GM23248 (cell line): ENCODE measurements at regions not wholly inside any gene's neighbourhood (a gene's known extent, or its start where the extent isn't known, plus 50 kb on each side); places are given as distances from the start of the nearest gene placed in this dataset.
A peak's percentile ranks its signal among the peaks of the same experiment; 100 is the strongest.

Experiments
- DNase-seq: peaks from one replicate; pipeline ENCODE4 v3.0.0-alpha.2; 2015
- H2AFZ ChIP-seq: fragments of 200-600 bp; sonication (generic); 2 replicates; pipeline ENCODE4 v1.6.1; 2016; ENCODE audit warnings: antibody characterized with exemption
- H3F3A ChIP-seq: fragments of 200-600 bp; sonication (generic); 2 replicates; pipeline ENCODE4 v1.6.1; 2016; ENCODE audit warnings: mild to moderate bottlenecking, antibody characterized with exemption, mixed run types; ENCODE audit not compliant: insufficient read depth
- H3K27ac ChIP-seq: fragments of 200-600 bp; sonication (generic); 2 replicates; pipeline ENCODE4 v1.5.1; 2016; ENCODE audit warnings: mild to moderate bottlenecking
- H3K27me3 ChIP-seq: fragments of 200-600 bp; sonication (generic); replicated peaks from 2 replicates; pipeline ENCODE4 v1.6.1; 2016; ENCODE audit warnings: mild to moderate bottlenecking; ENCODE audit not compliant: insufficient read depth
- H3K36me3 ChIP-seq: fragments of 200-600 bp; sonication (generic); 2 replicates; pipeline ENCODE4 v1.6.1; 2016; ENCODE audit warnings: low read depth, mild to moderate bottlenecking
- H3K4me1 ChIP-seq: fragments of 200-600 bp; sonication (generic); 2 replicates; pipeline ENCODE4 v1.6.1; 2016; ENCODE audit warnings: mild to moderate bottlenecking; ENCODE audit not compliant: insufficient read depth
- H3K4me2 ChIP-seq: fragments of 200-600 bp; sonication (generic); one replicate; pipeline ENCODE4 v1.6.1; 2016; ENCODE audit warnings: mild to moderate bottlenecking; ENCODE audit not compliant: unreplicated experiment
- H3K4me3 ChIP-seq: fragments of 200-600 bp; sonication (generic); 2 replicates; pipeline ENCODE4 v1.5.1; 2016; ENCODE audit warnings: mild to moderate bottlenecking
- H3K79me2 ChIP-seq: fragments of 200-600 bp; sonication (generic); 2 replicates; pipeline ENCODE4 v1.6.1; 2016; ENCODE audit warnings: mild to moderate bottlenecking; ENCODE audit not compliant: insufficient read depth
- H3K9ac ChIP-seq: fragments of 200-600 bp; sonication (generic); 2 replicates; pipeline ENCODE4 v1.6.1; 2016; ENCODE audit warnings: mild to moderate bottlenecking
- H3K9me2 ChIP-seq: fragments of 200-600 bp; sonication (generic); 2 replicates; pipeline ENCODE4 v1.6.1; 2016; ENCODE audit warnings: mixed run types, mild to moderate bottlenecking, moderate library complexity; ENCODE audit not compliant: insufficient read depth
- H3K9me3 ChIP-seq: fragments of 200-600 bp; sonication (generic); one replicate; pipeline ENCODE4 v1.6.1; 2017; ENCODE audit warnings: low read depth
- H4K20me1 ChIP-seq: fragments of 200-600 bp; sonication (generic); 2 replicates; pipeline ENCODE4 v1.6.0; 2016; ENCODE audit not compliant: insufficient read depth
- EZH2 ChIP-seq: fragments of 200-600 bp; sonication (generic); IDR thresholded peaks from 2 replicates; pipeline ENCODE4 v1.6.1; 2018; ENCODE audit warnings: antibody characterized with exemption, mild to moderate bottlenecking; ENCODE audit not compliant: insufficient read depth, poor library complexity, severe bottlenecking
- EZH2phosphoT487 ChIP-seq: fragments of 200-600 bp; sonication (generic); IDR thresholded peaks from 2 replicates; pipeline ENCODE4 v1.6.1; 2018; ENCODE audit warnings: antibody characterized with exemption, moderate library complexity, mild to moderate bottlenecking, low read depth; ENCODE audit not compliant: insufficient read depth
- WGBS, 2 experiments: methylation state at CpG; one replicate each; pipeline ENCODE4 v1.1.6; 2015 to 2017; ENCODE audit warnings: low lambda C conversion rate in 2 of 2, low coverage in 1 of 2; ENCODE audit errors: missing lambda C conversion rate in 2 of 2; 5-methylcytosine and 5-hydroxymethylcytosine counted together
- in situ Hi-C: fragments of 300-500 bp; cut with MboI; formaldehyde crosslinking; loops from 2 replicates; pipeline ENCODE4 v1.15.0; 2020

- H3K4me3 ChIP-seq = no peak overlapping the region
- H3K36me3 ChIP-seq = no peaks in the 10 kb centered on the region
- WGBS, 2 experiments = 84 to 89% methylated on average over 3 of the region's 3 CpGs
- H3K4me1 ChIP-seq = peaks cover 17% of the 10 kb centered on the region
- no peaks in the 10 kb centered on the region for H3K27me3 ChIP-seq
- in situ Hi-C loops = no loop called here
- no peak overlapping the region for H2AFZ ChIP-seq
- no peak overlapping the region for H3K27ac ChIP-seq
- TF ChIP-seq EZH2phosphoT487 (no peak), EZH2 (no peak)
- H3K9ac ChIP-seq = no peak overlapping the region
- H3F3A ChIP-seq = peaks cover 8% of the 10 kb centered on the region
- H3K9me2 ChIP-seq = no peaks in the 10 kb centered on the region
- no peaks in the 10 kb centered on the region for H3K79me2 ChIP-seq
- no peaks in the 10 kb centered on the region for H4K20me1 ChIP-seq
- no peak overlapping the region for H3K4me2 ChIP-seq
- no peak for DNase-seq
- no peaks in the 10 kb centered on the region for H3K9me3 ChIP-seq
Measured at GRCh38 chr6:12567682-12568081, 148.9 kb upstream of the PHACTR1 start.

GRCh38 chr6:12569646-12570045 lies 146.9 kb upstream of the PHACTR1 start:
- Histone ChIP-seq H3F3A (peaks cover 27% of the 10 kb centered on the region), H2AFZ (no peak overlapping the region), H3K4me1 (peaks cover 32% of the 10 kb centered on the region), H3K4me3 (no peak overlapping the region), H3K36me3 (no peaks in the 10 kb centered on the region), H3K9ac (no peak overlapping the region), H3K9me3 (no peaks in the 10 kb centered on the region), H3K4me2 (no peak overlapping the region), H3K27ac (no peak overlapping the region), H4K20me1 (no peaks in the 10 kb centered on the region), H3K9me2 (no peaks in the 10 kb centered on the region), H3K79me2 (no peaks in the 10 kb centered on the region), H3K27me3 (no peaks in the 10 kb centered on the region)
- no peak for DNase-seq
- in situ Hi-C loops = no loop called here
- WGBS, 2 experiments = 57 to 63% methylated on average over 1 of the region's 1 CpG
- TF ChIP-seq EZH2phosphoT487 (no peak), EZH2 (no peak)

- Histone ChIP-seq H3K4me3 (no peak overlapping the region), H3K9me3 (no peaks in the 10 kb centered on the region), H3K27me3 (no peaks in the 10 kb centered on the region), H3K9me2 (no peaks in the 10 kb centered on the region), H3K36me3 (no peaks in the 10 kb centered on the region), H3K79me2 (no peaks in the 10 kb centered on the region), H4K20me1 (no peaks in the 10 kb centered on the region), H3K4me2 (no peak overlapping the region), H2AFZ (no peak overlapping the region), H3F3A (peaks cover 27% of the 10 kb centered on the region), H3K4me1 (peaks cover 32% of the 10 kb centered on the region), H3K27ac (no peak overlapping the region; the same call in 1 of the 2 replicates), H3K9ac (no peak overlapping the region)
- peak; percentile 85 for DNase-seq
- in situ Hi-C loops = no loop called here
- 94 to 96% methylated on average over 2 of the region's 2 CpGs for WGBS, 2 experiments
- TF ChIP-seq EZH2 = no peak
- TF ChIP-seq EZH2phosphoT487 = no peak
Measured at GRCh38 chr6:12570461-12571030, 146.0 kb upstream of the PHACTR1 start.

- no peaks in the 10 kb centered on the region for H3K9me2 ChIP-seq
- peak overlapping the region; percentile 39 for H3K27ac ChIP-seq
- H3K27me3 ChIP-seq = no peaks in the 10 kb centered on the region
- H3K4me2 ChIP-seq = peak overlapping the region; percentile 83
- WGBS, 2 experiments = 37 to 42% methylated on average over 4 of the region's 4 CpGs
- H3K79me2 ChIP-seq = no peaks in the 10 kb centered on the region
- peak overlapping the region; percentile 82 for H2AFZ ChIP-seq
- H3F3A ChIP-seq = peaks cover 32% of the 10 kb centered on the region
- no peaks in the 10 kb centered on the region for H3K36me3 ChIP-seq
- in situ Hi-C loops = no loop called here
- H3K9me3 ChIP-seq = no peaks in the 10 kb centered on the region
- no peaks in the 10 kb centered on the region for H4K20me1 ChIP-seq
- peak; percentile 75 for DNase-seq
- H3K4me3 ChIP-seq = peak overlapping the region; percentile 47
- no peak overlapping the region for H3K9ac ChIP-seq
- TF ChIP-seq EZH2 = no peak
- no peak for TF ChIP-seq EZH2phosphoT487
- peaks cover 55% of the 10 kb centered on the region for H3K4me1 ChIP-seq
Measured at GRCh38 chr6:12572896-12573827, 143.4 kb upstream of the PHACTR1 start.
